CD14-positive monocyte (primary cell): ENCODE measurements at regions not wholly inside any gene's neighbourhood (a gene's known extent, or its start where the extent isn't known, plus 50 kb on each side); places are given as distances from the start of the nearest gene placed in this dataset.

Source experiments
- DNase-seq, 3 donors: peaks; one replicate each; pipeline ENCODE4 v3.0.0-alpha.2; 2011 to 2022
- H2AFZ ChIP-seq: 2 replicates; pipeline ENCODE4 v1.6.0; 2012; ENCODE audit warnings: mild to moderate bottlenecking, low read depth, low read length, inconsistent platforms; ENCODE audit not compliant: insufficient read depth, poor library complexity, severe bottlenecking
- H3K27ac ChIP-seq, 2 donors: 1 replicate in 1 of 2; 2 replicates in 1 of 2; pipeline ENCODE4 v1.5.1; 2012 to 2013; ENCODE audit warnings: low read length in 2 of 2, control low read depth in 1 of 2, inconsistent platforms in 1 of 2, low read depth in 1 of 2, mild to moderate bottlenecking in 1 of 2
- H3K27me3 ChIP-seq, 2 donors: one replicate each; pipeline versions ENCODE4 v1.6.0 to v1.6.1; 2011 to 2013; ENCODE audit warnings: low read length in 2 of 2; ENCODE audit not compliant: control insufficient read depth in 2 of 2, insufficient read depth in 2 of 2
- H3K36me3 ChIP-seq, 2 donors: replicated peaks in 1 of 2; 1 replicate in 1 of 2; 2 replicates in 1 of 2; pipeline versions ENCODE4 v1.5.1 to v1.6.1; 2012 to 2013; ENCODE audit warnings: low read length in 2 of 2, control low read depth in 1 of 2, inconsistent platforms in 1 of 2, mild to moderate bottlenecking in 1 of 2; ENCODE audit not compliant: insufficient read depth in 2 of 2, control insufficient read depth in 1 of 2
- H3K4me1 ChIP-seq, 2 donors: 1 replicate in 1 of 2; 2 replicates in 1 of 2; pipeline versions ENCODE4 v1.5.1 to v1.6.1; 2012 to 2013; ENCODE audit warnings: low read length in 2 of 2, control low read depth in 1 of 2, inconsistent platforms in 1 of 2, mild to moderate bottlenecking in 1 of 2, moderate library complexity in 1 of 2; ENCODE audit not compliant: insufficient read depth in 2 of 2, control insufficient read depth in 1 of 2
- H3K4me2 ChIP-seq: replicated peaks from 2 replicates; pipeline ENCODE3; 2012; ENCODE audit warnings: low read length, moderate library complexity, mild to moderate bottlenecking; ENCODE audit not compliant: poor library complexity, severe bottlenecking; ENCODE audit errors: extremely low read depth
- H3K4me3 ChIP-seq, 3 experiments: fragments of 200-600 bp in 1 of 3; sonication (generic) in 1 of 3; replicated peaks in 1 of 3; 1 replicate in 2 of 3; 2 replicates in 1 of 3; pipeline ENCODE4 v1.5.1; 2011 to 2013; ENCODE audit warnings: low read length in 3 of 3, mild to moderate bottlenecking in 3 of 3, control low read depth in 2 of 3, low read depth in 2 of 3, inconsistent platforms in 1 of 3, moderate library complexity in 1 of 3
- H3K79me2 ChIP-seq: 2 replicates; pipeline ENCODE4 v1.6.0; 2012; ENCODE audit warnings: mild to moderate bottlenecking, control low read depth, inconsistent platforms, low read length, moderate library complexity; ENCODE audit not compliant: insufficient read depth
- H3K9ac ChIP-seq: 2 replicates; pipeline ENCODE4 v1.6.0; 2017; ENCODE audit warnings: low read length, mild to moderate bottlenecking; ENCODE audit not compliant: insufficient read depth, poor library complexity, severe bottlenecking
- H3K9me3 ChIP-seq, 2 donors: replicated peaks in 1 of 2; 1 replicate in 1 of 2; 2 replicates in 1 of 2; pipeline versions ENCODE4 v1.5.1 to v1.6.1; 2012 to 2013; ENCODE audit warnings: low read length in 2 of 2, control low read depth in 1 of 2; ENCODE audit not compliant: control insufficient read depth in 1 of 2, insufficient read depth in 1 of 2
- H4K20me1 ChIP-seq: 2 replicates; pipeline ENCODE4 v1.6.0; 2012; ENCODE audit warnings: mild to moderate bottlenecking, low read length, control low read depth, moderate library complexity; ENCODE audit not compliant: insufficient read depth
- H3K27ac Mint-ChIP-seq, 7 donors: one replicate each; pipeline ENCODE4 v1.8.0; 2020; ENCODE audit warnings: mild to moderate bottlenecking in 7 of 7, mixed read lengths in 7 of 7, moderate library complexity in 6 of 7, inconsistent platforms in 2 of 7
- H3K27me3 Mint-ChIP-seq, 3 donors: one replicate each; pipeline ENCODE4 v1.8.0; 2021 to 2022; ENCODE audit warnings: low read depth in 3 of 3, mild to moderate bottlenecking in 3 of 3, mixed read lengths in 3 of 3, moderate library complexity in 3 of 3, inconsistent platforms in 1 of 3
- H3K36me3 Mint-ChIP-seq, 2 donors: one replicate each; pipeline ENCODE4 v1.8.0; 2020; ENCODE audit warnings: mixed read lengths in 2 of 2, inconsistent platforms in 1 of 2, mild to moderate bottlenecking in 1 of 2
- H3K4me1 Mint-ChIP-seq: one replicate; pipeline ENCODE4 v1.8.0; 2020; ENCODE audit warnings: mild to moderate bottlenecking, mixed read lengths
- H3K4me3 Mint-ChIP-seq, 2 donors: one replicate each; pipeline ENCODE4 v1.8.0; 2020; ENCODE audit warnings: mild to moderate bottlenecking in 2 of 2, mixed read lengths in 2 of 2, moderate library complexity in 1 of 2
- H3K9me3 Mint-ChIP-seq, 7 donors: one replicate each; pipeline ENCODE4 v1.8.0; 2020 to 2022; ENCODE audit warnings: mixed read lengths in 7 of 7, mild to moderate bottlenecking in 6 of 7, moderate library complexity in 6 of 7, inconsistent platforms in 2 of 7
- WGBS: methylation state at CpG from one replicate; pipeline ENCODE4 v1.1.5; 2013; ENCODE audit warnings: missing lambda C conversion rate; ENCODE audit not compliant: insufficient coverage; 5-methylcytosine and 5-hydroxymethylcytosine counted together
- intact Hi-C, 2 donors: fragments of 100-400 bp; cut with micrococcal nuclease; formaldehyde crosslinking; loops; one replicate each; pipeline versions ENCODE4 v1.15.0 to v1.15.1; 2023
- TF ChIP-seq, protein P1 (sequence below): fragments of 200-600 bp; IDR thresholded peaks from one replicate; pipeline ENCODE4 v1.8.0; 2022; ENCODE audit warnings: antibody characterized with exemption, mild to moderate bottlenecking

GRCh38 chr10:7102557-7103349 is 308.1 kb downstream of the SFMBT2 start:
- peaks cover 0 to 3% of the 10 kb centered on the region in 2 donors for H3K9me3 ChIP-seq
- intact Hi-C loops: no loop called here
- H3K36me3 ChIP-seq: no peaks in the 10 kb centered on the region
- no peaks in the 10 kb centered on the region for H3K27me3 ChIP-seq
- 94% methylated on average over 2 of the region's 7 CpGs for WGBS
- H3K4me1 ChIP-seq: no peaks in the 10 kb centered on the region
- H4K20me1 ChIP-seq: no peaks in the 10 kb centered on the region
- Mint-ChIP-seq H3K4me1 (peaks cover 14% of the 10 kb centered on the region), H3K36me3 (no peaks in the 10 kb centered on the region), H3K27me3 (peaks cover 0 to 2% (median 2%) of the 10 kb centered on the region in 3 donors), H3K9me3 (peaks cover 2 to 7% (median 4%) of the 10 kb centered on the region in 7 donors), H3K4me3 (no peak overlapping the region), H3K27ac (no peak overlapping the region)
- H3K4me2 ChIP-seq: no peak overlapping the region
- TF ChIP-seq, protein P1, sequence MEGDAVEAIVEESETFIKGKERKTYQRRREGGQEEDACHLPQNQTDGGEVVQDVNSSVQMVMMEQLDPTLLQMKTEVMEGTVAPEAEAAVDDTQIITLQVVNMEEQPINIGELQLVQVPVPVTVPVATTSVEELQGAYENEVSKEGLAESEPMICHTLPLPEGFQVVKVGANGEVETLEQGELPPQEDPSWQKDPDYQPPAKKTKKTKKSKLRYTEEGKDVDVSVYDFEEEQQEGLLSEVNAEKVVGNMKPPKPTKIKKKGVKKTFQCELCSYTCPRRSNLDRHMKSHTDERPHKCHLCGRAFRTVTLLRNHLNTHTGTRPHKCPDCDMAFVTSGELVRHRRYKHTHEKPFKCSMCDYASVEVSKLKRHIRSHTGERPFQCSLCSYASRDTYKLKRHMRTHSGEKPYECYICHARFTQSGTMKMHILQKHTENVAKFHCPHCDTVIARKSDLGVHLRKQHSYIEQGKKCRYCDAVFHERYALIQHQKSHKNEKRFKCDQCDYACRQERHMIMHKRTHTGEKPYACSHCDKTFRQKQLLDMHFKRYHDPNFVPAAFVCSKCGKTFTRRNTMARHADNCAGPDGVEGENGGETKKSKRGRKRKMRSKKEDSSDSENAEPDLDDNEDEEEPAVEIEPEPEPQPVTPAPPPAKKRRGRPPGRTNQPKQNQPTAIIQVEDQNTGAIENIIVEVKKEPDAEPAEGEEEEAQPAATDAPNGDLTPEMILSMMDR: no peak
- DNase-seq: no peak
- no peak overlapping the region for H3K9ac ChIP-seq
- no peak overlapping the region for H2AFZ ChIP-seq
- H3K4me3 ChIP-seq: no peak overlapping the region
- no peak overlapping the region for H3K27ac ChIP-seq
- no peaks in the 10 kb centered on the region for H3K79me2 ChIP-seq

DNA sequence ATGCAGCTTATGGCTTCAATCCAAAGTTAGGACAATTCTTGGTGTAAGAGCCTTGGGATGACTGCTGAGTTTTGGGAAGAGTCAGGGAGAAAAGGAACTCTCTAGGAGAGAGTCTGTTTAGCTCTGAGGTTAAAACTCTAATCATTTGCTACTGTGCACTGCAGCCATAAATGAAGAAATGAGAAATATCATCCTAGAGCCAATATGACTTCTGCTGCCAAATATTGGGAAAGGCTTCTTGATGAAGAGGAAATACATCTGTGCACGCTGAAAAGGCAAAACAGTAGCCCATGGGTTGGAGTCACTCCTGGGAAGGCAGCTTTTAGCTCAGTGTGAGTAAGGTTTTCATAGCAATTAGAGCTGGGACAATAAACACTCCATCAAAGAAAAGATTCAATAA is 308.8 kb downstream of the SFMBT2 start:
- Mint-ChIP-seq H3K4me1 (peaks cover 14% of the 10 kb centered on the region), H3K4me3 (no peak overlapping the region), H3K36me3 (no peaks in the 10 kb centered on the region), H3K27me3 (peaks cover 0 to 2% (median 2%) of the 10 kb centered on the region in 3 donors), H3K27ac (no peak overlapping the region), H3K9me3 (peaks cover 0 to 5% (median 2%) of the 10 kb centered on the region in 7 donors)
- Histone ChIP-seq H3K4me3 (no peak overlapping the region), H4K20me1 (no peaks in the 10 kb centered on the region), H3K36me3 (no peaks in the 10 kb centered on the region), H3K27ac (no peak overlapping the region), H3K4me1 (no peaks in the 10 kb centered on the region), H3K9me3 (no peaks in the 10 kb centered on the region), H3K79me2 (no peaks in the 10 kb centered on the region), H2AFZ (no peak overlapping the region), H3K9ac (no peak overlapping the region), H3K4me2 (no peak overlapping the region), H3K27me3 (no peaks in the 10 kb centered on the region)
- no peak for DNase-seq
- intact Hi-C loops: no loop called here
- TF ChIP-seq, protein P1: no peak
- WGBS: no CpG with 5 or more reads among the region's 1 CpG
